NCI-H345 (cell line): ENCODE measurements at regions not wholly inside any gene's neighbourhood (a gene's known extent, or its start where the extent isn't known, plus 50 kb on each side); places are given as distances from the start of the nearest gene placed in this dataset.
"Not testable (repeated sequence)": the region's sequence is repeated elsewhere in the genome, so short reads cannot be mapped to it uniquely, and the experiment has no call there.

Experiments used
- DNase-seq: peaks from one replicate; lab custom pipeline; 2025; lab: John Stamatoyannopoulos, UW

GRCh38 chr2:85969367-85969766 is 80.6 kb upstream of the ST3GAL5 start:
- DNase-seq: not testable (repeated sequence)

GRCh38 chr2:85965770-85966169 is 77.0 kb upstream of the ST3GAL5 start:
- DNase-seq: not testable (repeated sequence)

GRCh38 chr2:85963747-85964418 is 75.1 kb upstream of the ST3GAL5 start:
- DNase-seq: not testable (repeated sequence)

GRCh38 chr2:85963068-85963467 is 74.3 kb upstream of the ST3GAL5 start:
- DNase-seq: no peak

GRCh38 chr2:85961754-85962153 is 73.0 kb upstream of the ST3GAL5 start:
- no peak for DNase-seq

GRCh38 chr2:85961053-85961452 is 72.3 kb upstream of the ST3GAL5 start:
- no peak for DNase-seq

GRCh38 chr2:85959826-85960225 is 71.0 kb upstream of the ST3GAL5 start:
- DNase-seq: no peak

- DNase-seq: no peak
Measured at GRCh38 chr2:85959185-85959584, 70.4 kb upstream of the ST3GAL5 start.

- DNase-seq: no peak
Measured at GRCh38 chr2:85958731-85959130, 69.9 kb upstream of the ST3GAL5 start.

- DNase-seq: no peak
Measured at GRCh38 chr2:85957256-85957655, 68.5 kb upstream of the ST3GAL5 start.

GRCh38 chr2:85956646-85957039 is 67.9 kb upstream of the ST3GAL5 start:
- DNase-seq: no peak

- DNase-seq: peak; percentile 23
Measured at GRCh38 chr2:85954590-85955458, 66.0 kb upstream of the ST3GAL5 start.

- no peak for DNase-seq
Measured at GRCh38 chr2:85954192-85954589, 65.4 kb upstream of the ST3GAL5 start.

- DNase-seq: no peak
Measured at GRCh38 chr2:85953476-85953875, 64.7 kb upstream of the ST3GAL5 start.

- no peak for DNase-seq
Measured at GRCh38 chr2:85952196-85952734, 63.5 kb upstream of the ST3GAL5 start.

GRCh38 chr2:85951351-85952067 is 62.7 kb upstream of the ST3GAL5 start:
- DNase-seq: no peak

- no peak for DNase-seq
Measured at GRCh38 chr2:85950743-85951142, 62.0 kb upstream of the ST3GAL5 start.

- DNase-seq: no peak
Measured at GRCh38 chr2:85949280-85949679, 60.5 kb upstream of the ST3GAL5 start.

- DNase-seq: no peak
Measured at GRCh38 chr2:85947593-85947992, 58.8 kb upstream of the ST3GAL5 start.

GRCh38 chr2:85945586-85945985 is 56.8 kb upstream of the ST3GAL5 start:
- no peak for DNase-seq

GRCh38 chr2:85945172-85945571 is 56.4 kb upstream of the ST3GAL5 start:
- DNase-seq: no peak

- DNase-seq: no peak
Measured at GRCh38 chr2:85942346-85942957, 53.7 kb upstream of the ST3GAL5 start.
